H9 (cell line): ENCODE measurements at regions not wholly inside any gene's neighbourhood (a gene's known extent, or its start where the extent isn't known, plus 50 kb on each side); places are given as distances from the start of the nearest gene placed in this dataset.
A peak's percentile ranks its signal among the peaks of the same experiment; 100 is the strongest.

ENCODE experiments used
- DNase-seq: peaks from one replicate; pipeline ENCODE4 v3.0.0-alpha.2; 2017
- H2AFZ ChIP-seq: one replicate; pipeline ENCODE4 v1.6.1; 2013; ENCODE audit warnings: mild to moderate bottlenecking, low read length, control low read depth, moderate library complexity
- H2AK5ac ChIP-seq: 2 replicates; pipeline ENCODE4 v1.6.1; 2013; ENCODE audit warnings: low read length, control low read depth, mixed read lengths; ENCODE audit not compliant: insufficient read length
- H2BK120ac ChIP-seq: one replicate; pipeline ENCODE4 v1.6.1; 2013; ENCODE audit warnings: low read depth, mild to moderate bottlenecking, low read length, control low read depth, inconsistent platforms; ENCODE audit not compliant: poor library complexity, severe bottlenecking
- H2BK12ac ChIP-seq: 2 replicates; pipeline ENCODE4 v1.6.1; 2013; ENCODE audit warnings: low read length, control low read depth, mixed read lengths, low read depth; ENCODE audit not compliant: insufficient read length
- H2BK15ac ChIP-seq: 2 replicates; pipeline ENCODE4 v1.6.1; 2013; ENCODE audit warnings: low read depth, low read length, control low read depth
- H2BK20ac ChIP-seq: one replicate; pipeline ENCODE4 v1.6.1; 2013; ENCODE audit warnings: low read depth, mild to moderate bottlenecking, low read length, control low read depth, inconsistent platforms; ENCODE audit not compliant: poor library complexity, severe bottlenecking
- H2BK5ac ChIP-seq: 2 replicates; pipeline ENCODE4 v1.6.1; 2013; ENCODE audit warnings: low read length, control low read depth, mixed read lengths; ENCODE audit not compliant: insufficient read length
- H3K14ac ChIP-seq: 2 replicates; pipeline ENCODE4 v1.6.1; 2013; ENCODE audit warnings: low read length, control low read depth; ENCODE audit not compliant: insufficient read depth
- H3K18ac ChIP-seq: 2 replicates; pipeline ENCODE4 v1.6.1; 2013; ENCODE audit warnings: low read depth, mild to moderate bottlenecking, mixed read lengths, low read length, control low read depth; ENCODE audit not compliant: insufficient read length
- H3K23ac ChIP-seq: 2 replicates; pipeline ENCODE4 v1.6.1; 2013; ENCODE audit warnings: low read length, control low read depth, mixed read lengths, low read depth; ENCODE audit not compliant: insufficient read length
- H3K23me2 ChIP-seq: 2 replicates; pipeline ENCODE4 v1.6.1; 2013; ENCODE audit warnings: low read depth, mild to moderate bottlenecking, mixed read lengths, low read length, control low read depth; ENCODE audit not compliant: insufficient read length, poor library complexity, severe bottlenecking
- H3K27ac ChIP-seq: 2 replicates; pipeline ENCODE4 v1.5.1; 2013; ENCODE audit warnings: low read length, control low read depth, mixed read lengths, low read depth; ENCODE audit not compliant: insufficient read length
- H3K27me3 ChIP-seq: 2 replicates; pipeline ENCODE4 v1.6.1; 2013; ENCODE audit warnings: low read length, control low read depth, inconsistent platforms; ENCODE audit not compliant: insufficient read depth
- H3K4ac ChIP-seq: 2 replicates; pipeline ENCODE4 v1.6.1; 2013; ENCODE audit warnings: low read depth, mild to moderate bottlenecking, control low read depth, inconsistent platforms, low read length, moderate library complexity
- H3K4me1 ChIP-seq: 2 replicates; pipeline ENCODE4 v1.6.1; 2013; ENCODE audit warnings: low read length, control low read depth, inconsistent platforms; ENCODE audit not compliant: insufficient read depth
- H3K4me2 ChIP-seq: 2 replicates; pipeline ENCODE4 v1.6.1; 2013; ENCODE audit warnings: low read length, control low read depth, mixed read lengths; ENCODE audit not compliant: insufficient read length, insufficient read depth
- H3K56ac ChIP-seq: 2 replicates; pipeline ENCODE4 v1.6.1; 2013; ENCODE audit warnings: low read depth, mild to moderate bottlenecking, mixed read lengths, low read length, control low read depth; ENCODE audit not compliant: insufficient read length
- H3K79me1 ChIP-seq: 2 replicates; pipeline ENCODE4 v1.6.1; 2013; ENCODE audit warnings: low read depth, mild to moderate bottlenecking, moderate library complexity, low read length, control low read depth, inconsistent platforms; ENCODE audit not compliant: insufficient read depth, poor library complexity, severe bottlenecking
- H3K79me2 ChIP-seq: 2 replicates; pipeline ENCODE4 v1.6.1; 2013; ENCODE audit warnings: low read length, control low read depth, inconsistent platforms; ENCODE audit not compliant: insufficient read depth
- H3K9ac ChIP-seq: 2 replicates; pipeline ENCODE4 v1.6.1; 2013; ENCODE audit warnings: low read length, control low read depth, mixed read lengths; ENCODE audit not compliant: insufficient read length; ENCODE audit errors: extremely low read depth
- H3K9me3 ChIP-seq: one replicate; pipeline ENCODE4 v1.6.1; 2013; ENCODE audit warnings: low read depth, low read length, inconsistent platforms; ENCODE audit not compliant: control insufficient read depth
- H3T11ph ChIP-seq: one replicate; pipeline ENCODE4 v1.6.1; 2013; ENCODE audit warnings: mild to moderate bottlenecking, low read length, control low read depth, inconsistent platforms
- H4K20me1 ChIP-seq: one replicate; pipeline ENCODE4 v1.6.1; 2013; ENCODE audit not compliant: control insufficient read depth, insufficient read length, insufficient read depth
- H4K5ac ChIP-seq: 2 replicates; pipeline ENCODE4 v1.6.1; 2013; ENCODE audit warnings: low read depth, mild to moderate bottlenecking, mixed read lengths, low read length, control low read depth; ENCODE audit not compliant: insufficient read length
- H4K8ac ChIP-seq: replicated peaks from 2 replicates; pipeline ENCODE4 v1.6.1; 2013; ENCODE audit warnings: low read length, control low read depth, mixed read lengths, low read depth; ENCODE audit not compliant: insufficient read length
- H4K91ac ChIP-seq: 2 replicates; pipeline ENCODE4 v1.6.1; 2013; ENCODE audit warnings: low read depth, mild to moderate bottlenecking, moderate library complexity, mixed read lengths, low read length, control low read depth; ENCODE audit not compliant: insufficient read length
- H3K27ac Mint-ChIP-seq, 3 experiments: 2 replicates in 2 of 3; 3 replicates in 1 of 3; pipeline ENCODE4 v1.8.0; 2020 to 2021; ENCODE audit warnings: mixed read lengths in 3 of 3, mild to moderate bottlenecking in 1 of 3, moderate library complexity in 1 of 3
- H3K27me3 Mint-ChIP-seq: 2 replicates; pipeline ENCODE4 v1.8.0; 2021; ENCODE audit warnings: low read depth, mild to moderate bottlenecking, moderate library complexity, mixed read lengths
- H3K36me3 Mint-ChIP-seq, 3 experiments: 2 replicates in 2 of 3; 3 replicates in 1 of 3; pipeline ENCODE4 v1.8.0; 2020 to 2021; ENCODE audit warnings: low read depth in 3 of 3, mixed read lengths in 3 of 3; ENCODE audit not compliant: insufficient read depth in 1 of 3
- H3K4me1 Mint-ChIP-seq, 2 experiments: 2 replicates each; pipeline ENCODE4 v1.8.0; 2020; ENCODE audit warnings: mixed read lengths in 2 of 2
- H3K4me3 Mint-ChIP-seq, 2 experiments: 2 replicates in 1 of 2; 3 replicates in 1 of 2; pipeline ENCODE4 v1.8.0; 2020 to 2021; ENCODE audit warnings: mild to moderate bottlenecking in 2 of 2, mixed read lengths in 2 of 2, moderate library complexity in 1 of 2
- H3K9me3 Mint-ChIP-seq, 2 experiments: 2 replicates in 1 of 2; 3 replicates in 1 of 2; pipeline ENCODE4 v1.8.0; 2020; ENCODE audit warnings: mild to moderate bottlenecking in 2 of 2, mixed read lengths in 2 of 2, moderate library complexity in 1 of 2
- CTCF ChIP-seq: fragments of 200-600 bp; sonication (generic); conservative IDR thresholded peaks from 3 replicates; pipeline ENCODE4 v1.8.0; 2021; ENCODE audit warnings: antibody characterized with exemption, mild to moderate bottlenecking
- WGBS: extraction: QIAGEN DNeasy Blood & Tissue Kit; methylation state at CpG from one replicate; pipeline ENCODE4 v1.1.7; 2013; ENCODE audit warnings: missing lambda C conversion rate, low lambda C conversion rate, mixed read lengths; ENCODE audit not compliant: insufficient read length; ENCODE audit errors: extremely low coverage; 5-methylcytosine and 5-hydroxymethylcytosine counted together

GRCh38 chr2:56008661-56009431, 85.3 kb upstream of the EFEMP1 start:
- Histone ChIP-seq H3K14ac (peak overlapping the region; percentile 3; the same call in 1 of the 2 replicates), H4K5ac (no peak overlapping the region), H4K20me1 (no peaks in the 10 kb centered on the region), H3K9me3 (no peaks in the 10 kb centered on the region), H2BK12ac (no peak overlapping the region), H3K4me2 (peak overlapping the region; percentile 12), H2BK120ac (no peak overlapping the region), H4K8ac (no peak overlapping the region), H3T11ph (no peak overlapping the region), H3K79me1 (no peaks in the 10 kb centered on the region), H3K23ac (no peak overlapping the region), H3K56ac (no peak overlapping the region), H3K18ac (peak overlapping the region; percentile 1), H3K9ac (no peak overlapping the region), H2AK5ac (no peak overlapping the region), H3K4me1 (no peaks in the 10 kb centered on the region), H3K27me3 (no peaks in the 10 kb centered on the region), H2BK15ac (no peak overlapping the region), H2BK20ac (no peak overlapping the region), H2BK5ac (no peak overlapping the region), H3K79me2 (no peaks in the 10 kb centered on the region), H3K27ac (no peak overlapping the region), H3K4ac (no peak overlapping the region; the same call in 1 of the 2 replicates), H4K91ac (no peak overlapping the region), H2AFZ (no peak overlapping the region), H3K23me2 (no peaks in the 10 kb centered on the region)
- H3K27me3 Mint-ChIP-seq = no peaks in the 10 kb centered on the region
- peak; percentile 81 for DNase-seq
- TF ChIP-seq CTCF = no peak
- H3K27ac Mint-ChIP-seq = no peak overlapping the region
- H3K9me3 Mint-ChIP-seq = no peaks in the 10 kb centered on the region
- 100% methylated on average over 1 of the region's 8 CpGs for WGBS
- no peak overlapping the region for H3K4me3 Mint-ChIP-seq
- H3K36me3 Mint-ChIP-seq = no peaks in the 10 kb centered on the region
- peaks cover under 1 to 3% of the 10 kb centered on the region in 2 experiments for H3K4me1 Mint-ChIP-seq
